ENCODE measurements at regions not wholly inside any gene's neighbourhood (a gene's known extent, or its start where the extent isn't known, plus 50 kb on each side); places are given as distances from the start of the nearest gene placed in this dataset.

DNA sequence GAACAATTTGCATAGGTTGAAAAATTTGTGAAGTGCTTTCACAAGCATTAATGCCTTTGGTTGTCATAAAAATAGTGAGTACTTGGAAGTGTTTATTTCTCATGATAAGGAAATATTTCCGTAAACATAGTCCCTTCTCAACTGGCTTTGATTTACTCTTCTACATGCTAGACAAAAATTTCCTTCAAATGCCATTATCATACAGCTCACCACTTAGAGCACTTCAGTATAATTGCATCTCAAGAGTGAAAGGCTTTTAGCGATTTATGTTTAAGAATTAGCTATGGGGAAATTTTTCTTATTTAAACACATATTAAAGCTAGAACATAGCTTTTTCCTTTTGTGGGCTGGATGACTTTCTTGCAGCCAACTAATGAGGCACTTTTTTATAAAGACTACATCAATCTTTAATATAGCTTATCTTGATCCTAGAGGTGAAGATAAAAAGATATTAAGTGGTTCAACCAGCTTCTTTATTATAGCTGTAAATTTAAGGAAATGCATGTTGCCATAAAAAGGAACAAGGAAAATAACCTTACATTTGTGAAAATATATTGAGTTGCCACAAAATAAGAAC is 656.8 kb downstream of the SLITRK6 start:
- TF ChIP-seq, protein P1, sequence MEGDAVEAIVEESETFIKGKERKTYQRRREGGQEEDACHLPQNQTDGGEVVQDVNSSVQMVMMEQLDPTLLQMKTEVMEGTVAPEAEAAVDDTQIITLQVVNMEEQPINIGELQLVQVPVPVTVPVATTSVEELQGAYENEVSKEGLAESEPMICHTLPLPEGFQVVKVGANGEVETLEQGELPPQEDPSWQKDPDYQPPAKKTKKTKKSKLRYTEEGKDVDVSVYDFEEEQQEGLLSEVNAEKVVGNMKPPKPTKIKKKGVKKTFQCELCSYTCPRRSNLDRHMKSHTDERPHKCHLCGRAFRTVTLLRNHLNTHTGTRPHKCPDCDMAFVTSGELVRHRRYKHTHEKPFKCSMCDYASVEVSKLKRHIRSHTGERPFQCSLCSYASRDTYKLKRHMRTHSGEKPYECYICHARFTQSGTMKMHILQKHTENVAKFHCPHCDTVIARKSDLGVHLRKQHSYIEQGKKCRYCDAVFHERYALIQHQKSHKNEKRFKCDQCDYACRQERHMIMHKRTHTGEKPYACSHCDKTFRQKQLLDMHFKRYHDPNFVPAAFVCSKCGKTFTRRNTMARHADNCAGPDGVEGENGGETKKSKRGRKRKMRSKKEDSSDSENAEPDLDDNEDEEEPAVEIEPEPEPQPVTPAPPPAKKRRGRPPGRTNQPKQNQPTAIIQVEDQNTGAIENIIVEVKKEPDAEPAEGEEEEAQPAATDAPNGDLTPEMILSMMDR (IDR thresholded peaks at IDR 0.05 in 2 of 3, conservative IDR thresholded peaks at IDR 0.05 in 1 of 3; ENCODE audit: borderline replicate concordance in 1 of 3, insufficient read depth in 1 of 3, low read depth in 2 of 3, low read length in 2 of 3): no peak
- no peak for TF ChIP-seq POLR2A (IDR thresholded peaks at IDR 0.05; ENCODE audit: borderline replicate concordance, extremely low read depth, insufficient read depth, insufficient read length)
- TF ChIP-seq, protein P2, sequence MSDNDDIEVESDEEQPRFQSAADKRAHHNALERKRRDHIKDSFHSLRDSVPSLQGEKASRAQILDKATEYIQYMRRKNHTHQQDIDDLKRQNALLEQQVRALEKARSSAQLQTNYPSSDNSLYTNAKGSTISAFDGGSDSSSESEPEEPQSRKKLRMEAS (IDR thresholded peaks at IDR 0.05): no peak

Data from HCT116 (cell line).